Astrocyte of the cerebellum (primary cell): ENCODE measurements at regions not wholly inside any gene's neighbourhood (a gene's known extent, or its start where the extent isn't known, plus 50 kb on each side); places are given as distances from the start of the nearest gene placed in this dataset.

Experiments
- DNase-seq: peaks from one replicate; pipeline ENCODE4 v3.0.0-alpha.2; 2011; ENCODE audit warnings: low read depth
- H3K4me3 ChIP-seq: 2 replicates; pipeline ENCODE4 v1.5.1; 2011; ENCODE audit warnings: mild to moderate bottlenecking, low read depth, low read length, moderate library complexity
- in situ Hi-C: cut with HindIII; loops from 2 replicates; pipeline ENCODE4 v1.10.0; 2017; ENCODE audit warnings: low sequenced_read_pairs
- TF ChIP-seq, protein P1 (sequence below): IDR thresholded peaks from 2 replicates; pipeline ENCODE4 v1.5.1; 2012; ENCODE audit warnings: low read length, low read depth, moderate library complexity, mild to moderate bottlenecking; ENCODE audit errors: missing control alignments

DNA sequence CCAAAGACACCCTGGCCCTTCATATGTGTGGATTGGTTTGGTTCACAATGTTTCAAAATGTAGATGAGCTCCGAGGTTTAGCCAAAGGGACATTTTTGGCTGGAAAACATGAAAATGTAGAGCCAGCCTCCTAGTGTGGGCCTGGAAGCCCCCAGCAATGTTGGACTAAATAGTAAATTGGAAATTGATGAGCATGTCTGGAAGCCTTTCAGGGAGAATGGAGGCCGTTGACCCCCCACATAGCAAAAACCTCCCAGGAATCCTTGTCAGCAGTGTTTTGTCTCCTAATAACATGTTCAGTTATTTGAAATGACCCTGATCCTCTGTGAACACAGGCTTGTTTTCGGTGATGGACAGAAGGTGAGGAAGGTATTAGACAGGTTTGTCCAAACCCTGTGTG lies 65.1 kb upstream of the TBX3 start:
- TF ChIP-seq, protein P1, sequence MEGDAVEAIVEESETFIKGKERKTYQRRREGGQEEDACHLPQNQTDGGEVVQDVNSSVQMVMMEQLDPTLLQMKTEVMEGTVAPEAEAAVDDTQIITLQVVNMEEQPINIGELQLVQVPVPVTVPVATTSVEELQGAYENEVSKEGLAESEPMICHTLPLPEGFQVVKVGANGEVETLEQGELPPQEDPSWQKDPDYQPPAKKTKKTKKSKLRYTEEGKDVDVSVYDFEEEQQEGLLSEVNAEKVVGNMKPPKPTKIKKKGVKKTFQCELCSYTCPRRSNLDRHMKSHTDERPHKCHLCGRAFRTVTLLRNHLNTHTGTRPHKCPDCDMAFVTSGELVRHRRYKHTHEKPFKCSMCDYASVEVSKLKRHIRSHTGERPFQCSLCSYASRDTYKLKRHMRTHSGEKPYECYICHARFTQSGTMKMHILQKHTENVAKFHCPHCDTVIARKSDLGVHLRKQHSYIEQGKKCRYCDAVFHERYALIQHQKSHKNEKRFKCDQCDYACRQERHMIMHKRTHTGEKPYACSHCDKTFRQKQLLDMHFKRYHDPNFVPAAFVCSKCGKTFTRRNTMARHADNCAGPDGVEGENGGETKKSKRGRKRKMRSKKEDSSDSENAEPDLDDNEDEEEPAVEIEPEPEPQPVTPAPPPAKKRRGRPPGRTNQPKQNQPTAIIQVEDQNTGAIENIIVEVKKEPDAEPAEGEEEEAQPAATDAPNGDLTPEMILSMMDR = no peak
- DNase-seq = no peak
- no peak overlapping the region for H3K4me3 ChIP-seq
- in situ Hi-C loops = no loop called here

DNA sequence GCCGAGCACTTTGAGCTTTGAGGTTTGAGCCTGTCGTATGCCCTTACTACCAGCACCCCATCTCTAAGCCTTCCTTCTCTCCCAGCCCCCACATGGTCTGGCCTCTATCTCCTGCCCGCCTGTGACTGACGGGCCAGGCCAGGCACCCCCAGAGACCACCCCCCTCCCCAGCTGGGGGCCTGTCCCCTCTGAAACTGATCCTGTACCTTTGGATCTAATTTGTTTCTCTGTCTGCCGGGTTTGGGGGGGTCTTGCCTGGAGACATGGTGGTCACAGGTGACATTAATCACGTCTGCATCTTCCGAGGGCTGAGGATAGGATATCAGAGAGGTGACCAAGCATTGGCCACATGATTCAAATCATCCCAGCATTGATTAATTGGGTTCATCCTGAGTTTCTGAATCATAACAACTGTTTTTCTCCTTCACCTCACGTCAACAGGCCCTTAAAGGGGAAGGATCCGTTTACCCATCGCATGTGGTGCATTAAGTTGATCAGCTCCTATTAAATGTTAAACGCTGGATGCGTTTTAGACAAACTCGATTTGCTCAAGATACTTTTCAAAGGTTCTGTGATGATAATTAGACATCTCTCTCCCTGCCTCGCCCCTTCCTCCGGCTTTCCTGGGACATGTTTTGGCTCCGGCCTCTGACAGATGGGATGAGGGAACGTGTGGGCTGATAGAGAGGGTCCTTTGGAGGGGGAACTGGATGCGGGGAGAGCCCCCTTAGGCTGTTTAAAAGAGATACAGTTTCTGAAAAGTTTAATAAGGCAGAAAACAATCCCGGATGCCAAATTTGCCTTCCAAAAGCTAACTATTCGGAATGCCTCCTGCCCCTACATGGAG lies 63.3 kb upstream of the TBX3 start:
- in situ Hi-C loops = no loop called here
- no peak for DNase-seq
- H3K4me3 ChIP-seq = no peak overlapping the region
- TF ChIP-seq, protein P1 = no peak

DNA sequence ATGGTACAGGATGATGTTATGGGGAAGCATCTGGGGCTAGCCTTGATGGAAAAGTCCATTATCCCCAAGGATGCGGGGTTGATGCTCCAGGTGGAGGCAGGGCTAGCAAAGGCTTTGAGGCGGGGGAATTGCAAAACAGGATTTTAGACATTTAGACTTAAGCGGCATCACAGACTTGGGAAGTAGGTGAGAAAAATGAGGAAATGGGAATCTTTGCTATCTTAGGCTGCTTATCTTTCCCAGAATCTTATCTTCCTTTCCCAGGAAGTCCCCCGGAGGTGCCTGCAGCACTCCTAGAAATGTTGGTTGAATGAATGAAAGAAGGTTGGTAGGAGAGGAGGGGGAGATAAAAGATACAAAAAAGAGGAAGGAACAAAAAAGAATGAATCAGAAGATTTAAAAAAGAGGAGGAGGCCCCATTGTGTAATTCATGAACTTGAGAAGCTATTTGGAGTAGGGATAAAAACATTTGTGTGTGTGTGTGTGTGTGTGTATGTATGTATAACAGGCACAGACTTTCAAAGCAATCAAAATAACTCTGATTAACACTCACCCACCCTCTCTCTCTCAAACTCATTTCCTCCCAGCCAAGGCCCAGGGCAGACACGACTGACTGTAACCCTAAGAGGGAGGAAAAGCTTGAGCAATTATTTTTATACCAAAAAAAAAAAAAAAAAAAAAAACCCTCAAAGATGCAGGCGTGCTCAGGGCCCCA lies 62.5 kb upstream of the TBX3 start:
- TF ChIP-seq, protein P1 = no peak
- in situ Hi-C loops = no loop called here
- no peak overlapping the region for H3K4me3 ChIP-seq
- no peak for DNase-seq

DNA sequence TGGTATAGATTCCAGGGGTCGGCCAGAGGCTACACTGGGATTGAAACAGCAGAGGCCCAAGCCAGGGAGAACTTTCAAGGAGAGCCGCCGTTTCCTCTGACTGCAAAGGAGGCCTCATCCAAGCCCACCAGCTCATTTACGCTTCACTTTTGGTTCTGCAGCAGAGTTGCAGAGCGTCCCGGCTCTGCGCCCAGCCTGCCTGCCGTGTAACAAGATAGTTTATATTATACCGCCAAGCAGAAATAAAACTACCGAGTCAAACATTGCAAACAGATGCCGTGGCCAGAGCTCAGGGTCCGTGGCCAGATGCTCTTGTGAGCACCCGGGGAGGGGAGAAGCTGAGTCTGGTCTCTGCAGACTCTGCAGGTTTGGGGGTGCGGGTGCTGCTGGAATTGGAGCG lies 60.7 kb upstream of the TBX3 start:
- no peak for DNase-seq
- no peak overlapping the region for H3K4me3 ChIP-seq
- in situ Hi-C loops = no loop called here

DNA sequence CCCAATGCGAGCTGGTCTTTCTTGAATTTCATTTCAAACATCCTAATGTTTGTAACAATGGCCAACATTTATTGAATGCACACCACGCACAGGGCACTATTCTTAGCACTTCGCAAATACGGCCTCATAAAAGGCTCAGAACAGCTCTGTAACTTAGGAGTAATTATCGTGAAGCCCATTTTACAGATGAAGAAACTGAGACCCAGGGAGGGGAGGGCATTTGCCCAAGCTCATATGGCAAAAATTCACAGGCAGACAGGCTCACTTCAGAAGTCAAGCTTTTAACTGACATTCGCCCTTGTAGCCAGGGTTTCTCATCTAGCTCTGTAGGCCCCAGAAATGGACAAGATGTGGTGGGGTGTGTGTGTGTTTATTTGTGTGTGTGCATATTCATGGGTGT lies 60.3 kb upstream of the TBX3 start:
- no peak overlapping the region for H3K4me3 ChIP-seq
- no peak for DNase-seq
- TF ChIP-seq, protein P1 = no peak
- in situ Hi-C loops = no loop called here

More for the DNA sequence above, 60.7 kb upstream of the TBX3 start:
- TF ChIP-seq, protein P1 = no peak

DNA sequence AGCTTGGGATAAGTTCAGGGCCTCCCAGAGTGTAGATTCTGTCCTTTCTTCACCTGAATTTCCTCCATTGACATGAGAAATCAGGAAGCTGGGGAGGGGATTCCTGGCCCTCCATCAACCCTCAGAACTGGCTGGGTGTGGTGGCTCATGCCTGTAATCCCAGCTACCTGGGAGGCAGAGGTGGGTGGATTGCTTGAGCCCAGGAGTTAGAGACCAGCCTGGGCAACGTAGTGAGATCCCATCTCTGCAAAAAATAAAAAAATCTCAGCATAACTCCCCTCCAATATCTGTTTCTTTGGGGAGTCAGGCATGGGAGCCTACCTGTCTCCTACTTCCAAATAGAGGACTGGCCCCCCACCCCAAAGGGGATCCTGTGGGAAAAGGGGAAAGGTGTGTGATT lies 59.8 kb upstream of the TBX3 start:
- TF ChIP-seq, protein P1 = no peak
- in situ Hi-C loops = no loop called here

More for the DNA sequence above, 59.8 kb upstream of the TBX3 start:
- H3K4me3 ChIP-seq = no peak overlapping the region
- no peak for DNase-seq
